NCI-H2227 treated with DMSO at 0.1 percent for 48 hours (cell line): ENCODE measurements at regions not wholly inside any gene's neighbourhood (a gene's known extent, or its start where the extent isn't known, plus 50 kb on each side); places are given as distances from the start of the nearest gene placed in this dataset.
"Not testable (repeated sequence)": the region's sequence is repeated elsewhere in the genome, so short reads cannot be mapped to it uniquely, and the experiment has no call there.

Experiments
- DNase-seq: peaks from one replicate; lab custom pipeline; 2025; lab: John Stamatoyannopoulos, UW

DNA sequence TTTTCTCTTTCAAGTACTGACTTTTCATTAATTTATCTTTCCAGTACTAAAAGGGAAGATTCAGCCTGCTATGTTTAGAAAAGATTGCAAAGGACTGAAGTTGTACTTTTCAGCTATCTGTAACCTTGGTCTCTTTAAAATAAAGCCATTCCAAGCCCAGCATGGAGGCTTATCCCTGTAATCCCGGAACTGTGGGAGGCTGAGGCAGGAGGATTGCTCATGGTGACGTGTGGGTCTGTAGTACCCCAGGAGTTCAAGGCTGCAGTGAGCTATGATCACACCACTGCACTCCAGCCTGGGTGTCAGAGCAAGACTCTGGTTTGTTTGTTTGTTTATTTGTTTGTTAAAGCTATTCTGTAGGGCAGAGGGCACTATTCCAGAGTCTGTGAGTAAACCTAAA lies 50.6 kb upstream of the TMEM170B start:
- no peak for DNase-seq

- no peak for DNase-seq
These were observed 51.1 kb upstream of the TMEM170B start for GRCh38 chr6:11486486-11486885.

GRCh38 chr6:11486051-11486450 lies 51.5 kb upstream of the TMEM170B start:
- DNase-seq, result no peak

GRCh38 chr6:11485271-11485670 lies 52.3 kb upstream of the TMEM170B start:
- no peak for DNase-seq

DNA sequence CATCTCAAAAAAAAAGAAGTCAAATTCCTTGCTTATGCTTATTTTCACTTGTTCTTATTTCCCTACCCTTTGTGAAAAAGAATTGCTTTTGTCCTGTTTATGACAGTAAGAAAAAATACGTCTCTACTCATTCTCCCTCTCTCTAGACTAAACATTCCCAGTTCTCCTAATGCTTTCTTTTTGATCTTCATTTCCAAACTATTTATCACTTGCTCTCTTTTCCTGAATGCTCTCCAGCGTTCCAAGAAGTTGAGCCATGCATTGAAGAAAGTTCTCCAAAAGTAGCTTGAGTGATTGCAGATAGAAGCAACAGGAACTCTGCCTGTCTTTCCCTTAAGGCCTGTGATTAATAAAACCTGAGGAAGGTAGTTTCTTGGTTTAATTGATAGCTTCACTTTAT lies 53.1 kb upstream of the TMEM170B start:
- no peak for DNase-seq

DNA sequence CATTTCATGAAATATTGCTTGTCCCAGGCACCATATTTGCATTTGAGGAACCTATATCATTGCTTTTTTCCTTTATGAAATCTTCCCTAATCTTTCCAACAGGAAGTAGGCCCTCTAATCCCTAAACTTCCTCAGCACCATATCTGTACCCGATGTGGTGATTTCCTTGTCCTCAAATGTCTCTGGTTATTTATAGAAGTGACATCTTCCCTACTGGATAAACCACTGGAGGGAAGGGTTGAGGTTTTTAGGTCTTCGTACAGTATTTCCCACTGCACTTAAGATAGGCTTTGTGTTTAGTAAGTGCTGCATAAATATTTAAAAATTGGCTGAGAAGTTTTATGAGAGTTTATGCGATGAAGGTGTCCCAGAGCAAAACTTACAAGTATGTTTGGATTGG lies 54.9 kb upstream of the TMEM170B start:
- no peak for DNase-seq

GRCh38 chr6:11480541-11480940 lies 57.0 kb upstream of the TMEM170B start:
- no peak for DNase-seq

DNA sequence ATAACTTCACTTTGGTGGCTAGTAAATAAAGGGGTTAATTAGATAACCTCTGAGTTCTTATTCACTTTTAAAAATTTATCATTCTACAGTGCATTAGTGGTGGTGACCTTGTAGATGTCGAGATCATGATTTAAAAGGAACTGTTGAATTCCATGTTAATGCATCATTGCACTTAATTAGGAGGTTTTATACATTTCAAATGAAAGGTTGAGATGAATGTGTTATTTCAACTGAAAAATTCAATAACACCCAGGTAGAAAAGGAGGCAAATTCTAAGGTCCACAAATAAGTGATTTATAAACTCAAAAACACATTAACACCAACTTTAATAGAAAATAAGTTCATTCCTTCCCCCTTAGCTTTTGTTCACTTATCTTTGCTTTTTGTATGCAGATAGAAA lies 58.3 kb upstream of the TMEM170B start:
- no peak for DNase-seq

DNA sequence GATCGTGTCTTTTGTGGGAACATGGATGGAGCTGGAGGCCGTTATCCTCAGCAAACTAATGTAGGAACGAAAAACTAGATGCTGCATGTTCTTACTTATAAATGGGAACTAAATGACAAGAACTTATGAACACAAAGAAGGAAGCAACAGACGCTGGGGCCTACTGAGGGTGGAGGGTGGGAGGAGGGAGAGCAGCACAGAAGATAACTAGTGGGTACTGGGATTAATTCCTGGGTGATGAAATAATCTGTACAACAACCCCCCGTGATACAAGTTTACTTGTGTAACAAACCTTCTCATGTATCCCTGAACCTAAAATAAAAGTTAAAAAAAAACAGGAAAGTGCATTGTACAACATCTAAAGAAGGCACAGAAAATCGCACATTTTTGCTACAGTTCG lies 59.0 kb upstream of the TMEM170B start:
- DNase-seq, result no peak

DNA sequence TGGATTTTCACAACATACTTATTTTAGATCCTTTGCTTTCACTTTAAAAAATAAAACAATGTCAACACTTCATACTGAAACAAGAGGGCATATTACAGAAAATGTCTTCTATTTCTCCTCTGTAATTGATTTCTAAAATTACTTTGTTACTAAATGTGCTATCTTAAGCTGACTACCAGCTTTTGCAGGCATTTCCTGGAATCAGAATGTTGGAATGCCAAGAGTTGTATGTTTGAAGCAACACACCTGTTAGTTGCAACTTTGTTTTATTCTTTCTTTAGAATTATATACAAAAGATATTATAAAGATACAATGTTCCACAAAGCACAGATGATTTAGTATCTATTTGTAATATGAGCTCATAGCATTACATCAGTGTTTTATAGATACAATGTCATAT lies 62.5 kb upstream of the TMEM170B start:
- no peak for DNase-seq

DNA sequence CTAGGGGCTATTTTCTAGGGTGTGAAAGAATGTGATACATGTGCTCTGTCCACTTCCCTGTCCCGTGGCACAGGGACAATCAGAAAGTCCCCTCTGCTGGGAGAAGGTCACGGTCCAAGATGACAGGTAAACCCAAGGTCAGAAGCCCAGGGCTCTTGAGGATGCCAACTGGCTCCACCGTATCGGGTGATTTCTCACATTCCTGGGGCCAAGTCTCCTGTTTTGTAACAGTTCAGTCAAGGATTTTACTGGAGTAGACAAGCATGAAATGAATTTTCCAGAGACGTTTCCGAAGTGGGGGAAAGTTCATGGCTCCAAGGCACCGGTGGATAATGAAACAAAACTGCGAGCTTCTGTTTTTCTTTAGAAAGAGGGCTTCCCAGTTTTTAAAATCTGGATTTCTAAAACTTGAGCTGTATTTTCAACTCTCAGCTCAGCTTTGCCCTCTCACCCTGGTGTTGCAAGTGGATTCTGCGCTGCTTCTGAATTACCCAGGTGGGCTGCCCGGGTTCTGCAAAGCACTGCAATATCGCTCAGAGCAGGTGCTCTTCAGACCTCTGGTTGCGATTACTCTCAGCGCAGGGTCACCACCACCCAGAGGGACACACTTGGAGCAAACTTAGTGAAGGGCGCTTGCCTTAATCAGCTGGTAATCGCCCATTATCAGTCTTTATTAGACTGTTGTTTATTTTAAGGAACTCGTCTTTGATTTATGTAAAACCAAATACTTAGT lies 64.4 kb upstream of the TMEM170B start:
- DNase-seq, result no peak

GRCh38 chr6:11471261-11471660 lies 66.3 kb upstream of the TMEM170B start:
- no peak for DNase-seq

DNA sequence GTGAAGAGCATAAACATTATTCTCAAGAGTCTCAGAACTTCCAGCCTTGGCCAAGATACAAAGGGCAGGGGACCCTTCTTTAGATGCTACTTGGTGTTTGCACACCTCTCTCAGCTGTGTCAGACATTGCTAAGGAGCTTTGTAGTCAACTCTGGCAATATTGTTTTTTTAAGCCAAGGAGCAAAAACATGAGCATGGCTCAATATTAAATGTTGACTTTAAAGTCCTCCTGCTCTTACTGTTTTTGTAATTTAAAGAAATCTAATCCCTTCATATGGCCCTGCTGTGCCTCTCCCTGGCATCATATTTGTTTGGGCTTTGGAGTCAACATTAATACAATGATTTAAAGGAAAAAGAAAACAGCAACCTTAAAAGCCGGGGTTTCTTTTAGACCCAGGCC lies 67.9 kb upstream of the TMEM170B start:
- DNase-seq, result no peak

DNA sequence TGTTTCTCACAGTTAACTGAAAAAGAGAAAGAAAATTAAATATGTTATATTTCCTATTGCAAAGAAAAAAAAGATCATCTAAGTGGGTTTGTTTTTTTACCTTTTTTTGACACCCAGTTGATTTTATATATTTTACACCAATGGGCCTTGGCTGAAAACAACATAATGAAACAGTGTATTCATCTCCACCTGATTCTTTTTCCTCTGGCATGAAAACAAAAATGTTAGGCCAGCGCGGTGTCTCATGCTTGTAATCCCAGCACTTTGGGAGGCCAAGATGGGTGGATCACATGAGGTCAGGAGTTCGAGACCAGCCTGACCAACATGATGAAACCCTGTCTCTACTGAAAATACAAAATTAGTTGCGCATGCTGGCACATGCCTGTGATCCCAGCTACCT lies 69.3 kb upstream of the TMEM170B start:
- not testable (repeated sequence) for DNase-seq

DNA sequence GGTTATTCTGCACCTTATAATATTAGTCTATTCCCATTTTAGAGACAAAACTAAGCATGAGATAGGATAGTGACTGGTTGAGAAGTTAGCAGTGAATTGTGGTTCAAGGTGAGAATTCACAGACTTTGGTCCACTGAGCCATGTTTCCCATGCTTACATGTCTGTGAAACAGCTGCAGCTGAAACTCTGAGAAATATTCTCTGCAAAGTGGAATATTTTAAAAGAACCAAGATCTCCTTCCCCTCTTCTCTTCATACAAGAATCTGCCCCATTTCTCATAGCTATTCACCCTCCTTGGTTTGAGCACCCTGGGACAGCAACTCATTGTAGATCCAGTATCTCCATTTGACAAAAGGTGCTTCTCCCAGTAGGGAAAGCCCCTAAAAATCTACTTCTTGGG lies 70.2 kb upstream of the TMEM170B start:
- DNase-seq, result no peak

DNA sequence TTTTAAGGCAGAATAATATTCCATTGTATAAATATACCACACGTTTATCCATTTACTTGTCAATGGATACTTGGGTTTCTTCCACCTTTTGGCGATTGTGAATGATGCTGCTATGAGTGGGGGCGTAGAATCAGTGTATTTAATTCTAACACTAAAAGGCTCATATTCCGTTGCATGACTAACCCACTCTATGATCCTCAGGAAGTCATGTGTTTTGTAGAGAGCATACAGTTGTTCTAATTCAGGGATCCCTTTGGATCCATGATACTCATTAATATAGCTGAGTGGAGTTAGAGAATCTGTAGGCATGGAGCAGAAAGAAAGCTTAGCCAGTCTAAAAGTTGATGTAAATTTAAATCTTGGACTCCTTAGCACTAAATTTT lies 74.2 kb upstream of the TMEM170B start:
- no peak for DNase-seq

- no peak for DNase-seq
These were observed 74.7 kb upstream of the TMEM170B start for GRCh38 chr6:11462742-11463397.

DNA sequence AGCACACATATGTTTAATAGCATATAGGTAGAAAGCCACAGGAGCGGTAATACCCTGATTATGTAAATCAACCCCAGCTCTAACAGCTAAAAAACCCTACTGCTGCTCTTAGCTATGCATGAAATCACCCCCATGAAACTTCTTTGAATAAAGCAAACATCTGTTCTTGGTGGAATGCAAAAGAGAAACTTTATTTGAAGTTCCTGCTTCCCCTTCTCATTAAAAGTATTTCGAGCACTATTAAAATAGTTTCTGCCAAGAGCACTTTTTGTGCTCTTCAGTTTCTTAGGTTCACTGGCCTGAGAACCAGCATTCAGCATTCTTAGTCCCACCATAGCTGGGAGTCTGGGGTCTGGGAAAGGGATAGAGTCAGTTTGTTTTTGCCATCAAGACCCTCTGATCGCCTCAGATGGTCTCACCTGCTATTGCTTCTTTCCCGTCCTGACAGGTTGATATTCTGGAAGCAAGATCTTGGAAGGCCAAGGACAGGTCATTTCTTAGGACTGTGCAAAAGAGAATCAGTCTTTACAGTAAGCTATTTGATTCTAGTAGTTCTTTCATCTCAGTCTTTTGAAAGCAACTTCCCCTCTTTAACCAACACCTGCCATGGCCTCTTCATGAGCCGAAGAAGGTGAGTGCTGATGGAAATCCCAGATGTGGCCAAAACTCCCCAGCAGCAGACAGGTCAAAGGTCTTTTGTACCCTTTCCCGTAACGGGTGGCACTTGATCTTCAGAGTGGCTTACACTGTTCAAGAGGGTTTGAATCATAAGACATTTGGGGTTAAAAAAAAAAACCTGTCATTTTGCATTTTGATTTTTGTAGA lies 76.5 kb upstream of the TMEM170B start:
- DNase-seq, result no peak

GRCh38 chr6:11460001-11460668 lies 77.4 kb upstream of the TMEM170B start:
- no peak for DNase-seq

GRCh38 chr6:11459079-11459610 lies 78.4 kb upstream of the TMEM170B start:
- DNase-seq, result no peak

GRCh38 chr6:11458509-11458908 lies 79.0 kb upstream of the TMEM170B start:
- DNase-seq, result no peak

DNA sequence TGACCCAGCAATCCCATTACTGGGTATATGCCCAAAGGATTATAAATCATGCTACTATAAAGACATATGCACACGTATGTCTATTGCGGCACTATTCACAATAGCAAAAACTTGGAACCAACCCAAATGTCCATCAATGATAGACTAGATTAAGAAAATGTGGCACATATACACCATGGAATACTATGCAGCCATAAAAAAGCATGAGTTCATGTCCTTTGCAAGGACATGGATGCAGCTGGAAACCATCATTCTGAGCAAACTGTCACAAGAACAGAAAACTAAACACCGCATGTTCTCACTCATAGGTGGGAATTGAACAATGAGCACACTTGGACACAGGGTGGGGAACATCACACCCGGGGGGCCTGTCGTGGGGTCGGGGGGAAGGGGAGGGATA lies 80.1 kb upstream of the TMEM170B start:
- not testable (repeated sequence) for DNase-seq
